HepG2 (cell line): ENCODE measurements at regions not wholly inside any gene's neighbourhood (a gene's known extent, or its start where the extent isn't known, plus 50 kb on each side); places are given as distances from the start of the nearest gene placed in this dataset.

Experiments used
- ATAC-seq: fragments of 200-7000 bp; cut with Tn5 transposase; 3 replicates; pipeline ENCODE4 v1.9.1; 2020; ENCODE audit warnings: mild to moderate bottlenecking, moderate library complexity
- BruUV-seq: library from RNA; stranded (reverse); fragments of 400-500 nt; replicated peaks from 2 replicates; lab custom pipeline; 2021; lab: Mats Ljungman, UMichigan
- CTCF ChIA-PET: fragments of 300-600 bp; formaldehyde crosslinking; extraction: SDS; loops from one replicate; lab custom pipeline; 2021; ENCODE audit warnings: low total read pairs, inconsistent platforms, low intra/inter-chr PET ratio; lab: Yijun Ruan, JAX
- POLR2A ChIA-PET: fragments of 350-600 bp; sonication (Branson Sonifier 250); formaldehyde crosslinking; loops from one replicate; lab custom pipeline; 2020; ENCODE audit warnings: antibody characterized with exemption, inconsistent platforms; lab: Yijun Ruan, JAX
- DNase-seq: peaks from one replicate; pipeline ENCODE4 v3.0.0-alpha.2; 2015; ENCODE audit warnings: low spot score
- FAIRE-seq: peaks from 3 replicates; lab custom pipeline; 2011; peaks lifted over from hg19 to GRCh38; lab: Jason Lieb, UNC
- H2AFZ ChIP-seq: one replicate; pipeline ENCODE4 v1.6.1; 2011; ENCODE audit warnings: low read length, inconsistent platforms
- H3K27ac ChIP-seq: fragments of 300-600 bp; 3 replicates; pipeline ENCODE4 v1.8.0; 2011; ENCODE audit warnings: mixed run types, mild to moderate bottlenecking, mixed read lengths, low read length, inconsistent platforms; ENCODE audit not compliant: insufficient read depth; ENCODE audit errors: extremely low read length
- H3K27me3 ChIP-seq, 2 experiments: fragments of 200-600 bp in 1 of 2; 2 replicates in 1 of 2; 3 replicates in 1 of 2; pipeline versions ENCODE4 v1.6.0 to v1.8.0; 2011; ENCODE audit warnings: low read length in 2 of 2, mild to moderate bottlenecking in 2 of 2, moderate library complexity in 2 of 2, inconsistent platforms in 1 of 2; ENCODE audit not compliant: insufficient read depth in 2 of 2, control insufficient read depth in 1 of 2
- H3K36me3 ChIP-seq, 2 experiments: fragments of 200-600 bp in 1 of 2; replicated peaks in 1 of 2; 2 replicates in 1 of 2; 3 replicates in 1 of 2; pipeline versions ENCODE4 v1.5.1 to v1.8.0; 2011; ENCODE audit warnings: low read length in 2 of 2, inconsistent platforms in 1 of 2; ENCODE audit not compliant: insufficient read depth in 2 of 2, control insufficient read depth in 1 of 2
- H3K4me1 ChIP-seq: 2 replicates; pipeline ENCODE4 v1.5.1; 2012; ENCODE audit warnings: low read length, inconsistent platforms; ENCODE audit not compliant: insufficient read depth
- H3K4me2 ChIP-seq: 2 replicates; pipeline ENCODE4 v1.6.0; 2011; ENCODE audit warnings: low read depth, low read length, inconsistent platforms
- H3K4me3 ChIP-seq, 3 experiments: fragments of 200-600 bp in 1 of 3; sonication (generic), shearing (Covaris generic) in 1 of 3; replicated peaks in 1 of 3; 2 replicates each; pipeline ENCODE4 v1.5.1; 2011 to 2016; ENCODE audit warnings: low read length in 3 of 3, inconsistent platforms in 2 of 3, low read depth in 2 of 3, mild to moderate bottlenecking in 2 of 3, control low read depth in 1 of 3, mixed read lengths in 1 of 3; ENCODE audit not compliant: insufficient read depth in 1 of 3
- H3K79me2 ChIP-seq: one replicate; pipeline ENCODE4 v1.6.1; 2011; ENCODE audit warnings: low read length, inconsistent platforms; ENCODE audit not compliant: insufficient read depth
- H3K9ac ChIP-seq: 2 replicates; pipeline ENCODE4 v1.6.0; 2011; ENCODE audit warnings: mild to moderate bottlenecking, low read depth, low read length, inconsistent platforms; ENCODE audit not compliant: insufficient read depth
- H3K9me3 ChIP-seq: 2 replicates; pipeline ENCODE4 v1.5.1; 2012; ENCODE audit warnings: mild to moderate bottlenecking, low read length
- H4K20me1 ChIP-seq: 2 replicates; pipeline ENCODE4 v1.6.0; 2011; ENCODE audit warnings: inconsistent platforms, mild to moderate bottlenecking, low read length, moderate library complexity; ENCODE audit not compliant: insufficient read depth
- ATF7 ChIP-seq, 2 experiments: fragments of 450-650 bp in 1 of 2; sonication (generic) in 1 of 2; formaldehyde crosslinking in 1 of 2; IDR thresholded peaks; 2 replicates each; pipeline versions ENCODE4 v1.4.0 to v1.6.1; 2016 to 2020; ENCODE audit warnings: antibody characterized with exemption in 1 of 2, mild to moderate bottlenecking in 1 of 2, missing genetic modification reagents in 1 of 2
- CREB1 ChIP-seq, 2 experiments: fragments of 450-650 bp in 1 of 2; IDR thresholded peaks; 2 replicates each; pipeline ENCODE4 v1.6.1; 2016 to 2017; ENCODE audit warnings: control low read depth in 1 of 2, mild to moderate bottlenecking in 1 of 2, missing compliant biosample characterization in 1 of 2, missing genetic modification characterization in 1 of 2
- ZNF20 ChIP-seq: sonication (generic); formaldehyde crosslinking; IDR thresholded peaks from 2 replicates; pipeline ENCODE4 v1.4.0; 2020; ENCODE audit warnings: mild to moderate bottlenecking, moderate library complexity, missing genetic modification reagents
- ZNF205 ChIP-seq: IDR thresholded peaks from 2 replicates; pipeline ENCODE4 v1.6.1; 2018; ENCODE audit warnings: missing biosample characterization, missing genetic modification reagents
- WGBS: methylation state at CpG from one replicate; pipeline ENCODE4 v1.1.6; 2017; ENCODE audit warnings: low lambda C conversion rate; 5-methylcytosine and 5-hydroxymethylcytosine counted together
- in situ Hi-C: cut with HindIII; loops from 2 replicates; pipeline ENCODE4 v1.10.0; 2017; ENCODE audit warnings: low pct_unique_long_range_greater_than_20kb; ENCODE audit not compliant: extremely low pct_ligation_motif_present
- intact Hi-C: fragments of 100-400 bp; cut with micrococcal nuclease; formaldehyde crosslinking; loops from one replicate; pipeline ENCODE4 v1.10.0; 2022; ENCODE audit not compliant: unreplicated experiment

DNA sequence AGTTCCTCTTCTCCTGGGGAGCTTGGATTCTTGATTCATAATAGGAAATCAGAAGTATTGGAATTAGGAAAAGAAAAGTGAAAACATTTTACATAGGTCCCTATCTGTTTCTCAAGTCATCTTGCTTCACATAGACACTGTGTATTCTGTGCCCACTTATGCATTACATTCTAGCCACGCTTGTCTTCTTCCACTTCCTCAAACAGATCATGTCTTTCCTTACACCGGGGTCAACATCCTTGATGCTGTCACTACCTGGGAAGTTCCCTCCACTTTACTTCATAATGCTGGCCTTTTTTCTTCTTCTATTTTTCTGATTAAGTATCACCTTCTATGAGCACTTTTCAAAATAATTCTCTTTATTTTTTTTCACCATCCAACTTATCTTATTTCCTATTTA, 606.4 kb upstream of the CDH8 start:
- H3K79me2 ChIP-seq = no peaks in the 10 kb centered on the region
- H3K4me1 ChIP-seq = no peaks in the 10 kb centered on the region
- ChIA-PET CTCF (no interaction called here), POLR2A (no interaction called here)
- DNase-seq (no peak), ATAC-seq (no peak), FAIRE-seq (no peak)
- H2AFZ ChIP-seq = no peak overlapping the region
- H4K20me1 ChIP-seq = no peaks in the 10 kb centered on the region
- intact Hi-C loops (no loop called here), in situ Hi-C loops (no loop called here)
- H3K9ac ChIP-seq = no peak overlapping the region
- H3K9me3 ChIP-seq = peaks cover 94% of the 10 kb centered on the region
- no peak for TF ChIP-seq ZNF20 (CRISPR knock-in tag)
- no peak overlapping the region for H3K4me2 ChIP-seq
- no peaks in the 10 kb centered on the region for H3K27me3 ChIP-seq
- no TSS peak for BruUV-seq
- H3K36me3 ChIP-seq = no peaks in the 10 kb centered on the region
- H3K27ac ChIP-seq = no peak overlapping the region
- no peak overlapping the region for H3K4me3 ChIP-seq
- 0% methylated on average over 2 of the region's 2 CpGs for WGBS

DNA sequence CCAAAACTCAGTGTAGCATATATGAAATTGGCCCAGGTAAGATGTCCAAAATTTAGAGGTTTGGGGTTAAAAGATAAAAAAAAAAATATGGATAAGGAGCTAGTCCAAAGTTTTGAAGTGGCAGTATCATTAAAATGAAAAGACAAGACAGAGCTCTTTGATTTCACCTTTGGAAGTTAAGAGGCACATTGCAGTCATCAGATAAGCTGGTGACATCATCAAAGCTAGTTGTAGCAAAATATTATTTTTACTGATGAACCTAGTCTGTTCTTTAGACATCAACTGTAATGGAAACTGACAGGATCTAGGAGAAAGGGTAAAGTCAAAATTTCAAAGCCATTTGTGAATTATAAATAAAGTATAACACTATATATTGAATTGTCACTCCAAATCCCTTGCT, 603.7 kb upstream of the CDH8 start:
- TF ChIP-seq ZNF205 (CRISPR knock-in tag) = no peak
- peak; percentile 60 for TF ChIP-seq CREB1 (IDR thresholded peaks at IDR 0.05)
- TF ChIP-seq CREB1 (CRISPR knock-in tag; IDR thresholded peaks at IDR 0.05) = no peak
- TF ChIP-seq ATF7 (IDR thresholded peaks at IDR 0.05) = peak; percentile 67; the same call in 1 of the 2 replicates
- no peak for TF ChIP-seq ATF7 (CRISPR knock-in tag; IDR thresholded peaks at IDR 0.05)
- TF ChIP-seq, all 625 proteins: peak for 2
- POLR2A ChIA-PET = no interaction called here
- Histone ChIP-seq H3K4me1 (no peaks in the 10 kb centered on the region), H3K9me3 (peaks cover 91% of the 10 kb centered on the region), H4K20me1 (no peaks in the 10 kb centered on the region), H2AFZ (no peak overlapping the region), H3K27ac (no peak overlapping the region), H3K79me2 (no peaks in the 10 kb centered on the region), H3K27me3 (no peaks in the 10 kb centered on the region), H3K4me2 (no peak overlapping the region), H3K4me3 (no peak overlapping the region), H3K9ac (no peak overlapping the region), H3K36me3 (no peaks in the 10 kb centered on the region)
- intact Hi-C loops = no loop called here
- FAIRE-seq (no peak), ATAC-seq (no peak), DNase-seq (no peak)
- in situ Hi-C loops = no loop called here
- no TSS peak for BruUV-seq
- CTCF ChIA-PET = no interaction called here
